Upper lobe of left lung (tissue), 6 donors: ENCODE measurements at regions not wholly inside any gene's neighbourhood (a gene's known extent, or its start where the extent isn't known, plus 50 kb on each side); places are given as distances from the start of the nearest gene placed in this dataset.

ENCODE experiments used
- ATAC-seq, 2 donors: fragments of 200-7000 bp; cut with Tn5 transposase; one replicate each; pipeline ENCODE4 v1.9.1; 2022; ENCODE audit warnings: mild to moderate bottlenecking in 2 of 2, moderate library complexity in 2 of 2; ENCODE audit not compliant: low FRiP score in 2 of 2
- DNase-seq, 2 donors: peaks; one replicate each; pipeline ENCODE4 v3.0.0-alpha.2; 2019 to 2020
- H3K27ac ChIP-seq, 4 donors: fragments of 200-600 bp; sonication (generic); one replicate each; pipeline ENCODE4 v1.5.1; 2016 to 2019
- H3K27me3 ChIP-seq, 4 donors: fragments of 200-600 bp; sonication (generic); one replicate each; pipeline ENCODE4 v1.5.1; 2017 to 2019
- H3K36me3 ChIP-seq, 4 donors: fragments of 200-600 bp; sonication (generic); one replicate each; pipeline ENCODE4 v1.5.1; 2016 to 2019
- H3K4me1 ChIP-seq, 4 donors: fragments of 200-600 bp; sonication (generic); one replicate each; pipeline ENCODE4 v1.5.1; 2018 to 2019
- H3K4me3 ChIP-seq, 4 donors: fragments of 200-600 bp; sonication (generic); one replicate each; pipeline ENCODE4 v1.5.1; 2017 to 2019; ENCODE audit warnings: mild to moderate bottlenecking in 2 of 4, moderate library complexity in 1 of 4
- H3K9me3 ChIP-seq, 4 donors: fragments of 200-600 bp; sonication (generic); one replicate each; pipeline ENCODE4 v1.5.1; 2018 to 2019
- EP300 ChIP-seq, 4 donors: sonication (generic); formaldehyde crosslinking; IDR thresholded peaks; one replicate each; pipeline ENCODE4 v1.5.1; 2017; ENCODE audit warnings: antibody characterized with exemption in 4 of 4, control low read depth in 2 of 4
- POLR2A ChIP-seq, 4 donors: fragments of 450-650 bp; IDR thresholded peaks; one replicate each; pipeline ENCODE4 v1.5.1; 2016 to 2017; ENCODE audit warnings: antibody characterized with exemption in 4 of 4, mild to moderate bottlenecking in 2 of 4
- POLR2AphosphoS5 ChIP-seq, 2 donors: sonication (generic); formaldehyde crosslinking; IDR thresholded peaks; one replicate each; pipeline ENCODE4 v1.5.1; 2017; ENCODE audit warnings: antibody characterized with exemption in 2 of 2
- WGBS, 2 donors: methylation state at CpG; one replicate each; pipeline ENCODE4 v1.1.5; 2017 to 2018; 5-methylcytosine and 5-hydroxymethylcytosine counted together
- TF ChIP-seq, protein P1 (sequence below), 6 experiments: fragments of 450-650 bp in 4 of 6; fragments of 200-600 bp in 2 of 6; sonication (generic) in 2 of 6; IDR thresholded peaks; one replicate each; pipeline ENCODE4 v1.5.1; 2016 to 2019; ENCODE audit warnings: antibody characterized with exemption in 6 of 6
- donor health status: DM: no; HTN: no; CAD: no; lungs with moderate emphysema.
- donor health status: DM: no; HTN: yes; CAD: no; lungs with severe emphysema.

GRCh38 chr5:122718611-122719010 lies 56.3 kb upstream of the SNX2 start:
- Histone ChIP-seq H3K36me3 (no peaks in the 10 kb centered on the region), H3K27ac (no peak overlapping the region), H3K9me3 (no peaks in the 10 kb centered on the region), H3K4me1 (no peaks in the 10 kb centered on the region), H3K27me3 (no peaks in the 10 kb centered on the region), H3K4me3 (no peak overlapping the region)
- TF ChIP-seq EP300 (IDR thresholded peaks at IDR 0.05) (no peak), POLR2A (IDR thresholded peaks at IDR 0.05) (no peak), POLR2AphosphoS5 (IDR thresholded peaks at IDR 0.05) (no peak)
- TF ChIP-seq, protein P1, sequence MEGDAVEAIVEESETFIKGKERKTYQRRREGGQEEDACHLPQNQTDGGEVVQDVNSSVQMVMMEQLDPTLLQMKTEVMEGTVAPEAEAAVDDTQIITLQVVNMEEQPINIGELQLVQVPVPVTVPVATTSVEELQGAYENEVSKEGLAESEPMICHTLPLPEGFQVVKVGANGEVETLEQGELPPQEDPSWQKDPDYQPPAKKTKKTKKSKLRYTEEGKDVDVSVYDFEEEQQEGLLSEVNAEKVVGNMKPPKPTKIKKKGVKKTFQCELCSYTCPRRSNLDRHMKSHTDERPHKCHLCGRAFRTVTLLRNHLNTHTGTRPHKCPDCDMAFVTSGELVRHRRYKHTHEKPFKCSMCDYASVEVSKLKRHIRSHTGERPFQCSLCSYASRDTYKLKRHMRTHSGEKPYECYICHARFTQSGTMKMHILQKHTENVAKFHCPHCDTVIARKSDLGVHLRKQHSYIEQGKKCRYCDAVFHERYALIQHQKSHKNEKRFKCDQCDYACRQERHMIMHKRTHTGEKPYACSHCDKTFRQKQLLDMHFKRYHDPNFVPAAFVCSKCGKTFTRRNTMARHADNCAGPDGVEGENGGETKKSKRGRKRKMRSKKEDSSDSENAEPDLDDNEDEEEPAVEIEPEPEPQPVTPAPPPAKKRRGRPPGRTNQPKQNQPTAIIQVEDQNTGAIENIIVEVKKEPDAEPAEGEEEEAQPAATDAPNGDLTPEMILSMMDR (IDR thresholded peaks at IDR 0.05), result no peak
- ATAC-seq (no peak), DNase-seq (no peak)

GRCh38 chr5:122719991-122720746 lies 54.7 kb upstream of the SNX2 start:
- Histone ChIP-seq H3K36me3 (no peaks in the 10 kb centered on the region), H3K9me3 (no peaks in the 10 kb centered on the region), H3K27me3 (no peaks in the 10 kb centered on the region), H3K27ac (no peak overlapping the region), H3K4me1 (no peaks in the 10 kb centered on the region), H3K4me3 (no peak overlapping the region)
- 95 to 97% methylated on average over 3 of the region's 3 CpGs for WGBS, 2 donors
- DNase-seq (no peak), ATAC-seq (no peak)
- TF ChIP-seq POLR2AphosphoS5 (IDR thresholded peaks at IDR 0.05) (no peak), EP300 (IDR thresholded peaks at IDR 0.05) (no peak), POLR2A (IDR thresholded peaks at IDR 0.05) (no peak)
- TF ChIP-seq, protein P1 (IDR thresholded peaks at IDR 0.05), result no peak

DNA sequence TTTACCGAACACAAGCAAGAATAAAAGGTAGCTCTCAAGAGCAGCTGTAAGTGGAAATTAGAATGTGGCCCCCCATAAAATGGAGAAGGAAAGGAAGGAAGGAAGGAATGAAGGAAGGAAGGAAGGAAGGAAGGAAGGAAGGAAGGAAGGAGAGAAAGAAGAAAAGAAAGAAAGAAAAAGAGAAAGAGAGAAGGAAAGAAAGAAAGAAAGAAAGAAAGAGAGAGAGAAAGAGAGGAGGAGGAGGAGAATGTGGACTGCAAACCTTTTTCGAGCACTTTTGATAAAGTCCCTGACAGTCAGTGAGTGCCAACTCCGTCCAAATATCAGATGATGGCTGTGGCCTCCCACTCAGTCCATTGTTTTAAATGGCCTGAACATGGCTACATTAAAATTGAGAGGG lies 53.8 kb upstream of the SNX2 start:
- TF ChIP-seq EP300 (IDR thresholded peaks at IDR 0.05) (no peak), POLR2AphosphoS5 (IDR thresholded peaks at IDR 0.05) (no peak), POLR2A (IDR thresholded peaks at IDR 0.05) (no peak)
- TF ChIP-seq, protein P1 (IDR thresholded peaks at IDR 0.05), result no peak
- no peaks in the 10 kb centered on the region for H3K4me1 ChIP-seq
- no peaks in the 10 kb centered on the region for H3K27me3 ChIP-seq
- no peaks in the 10 kb centered on the region for H3K9me3 ChIP-seq
- 77 to 79% methylated on average over 3 of the region's 3 CpGs for WGBS, 2 donors
- no peaks in the 10 kb centered on the region for H3K36me3 ChIP-seq
- ATAC-seq (no peak), DNase-seq (no peak)
- H3K27ac ChIP-seq, result no peak overlapping the region
- H3K4me3 ChIP-seq, result no peak overlapping the region

DNA sequence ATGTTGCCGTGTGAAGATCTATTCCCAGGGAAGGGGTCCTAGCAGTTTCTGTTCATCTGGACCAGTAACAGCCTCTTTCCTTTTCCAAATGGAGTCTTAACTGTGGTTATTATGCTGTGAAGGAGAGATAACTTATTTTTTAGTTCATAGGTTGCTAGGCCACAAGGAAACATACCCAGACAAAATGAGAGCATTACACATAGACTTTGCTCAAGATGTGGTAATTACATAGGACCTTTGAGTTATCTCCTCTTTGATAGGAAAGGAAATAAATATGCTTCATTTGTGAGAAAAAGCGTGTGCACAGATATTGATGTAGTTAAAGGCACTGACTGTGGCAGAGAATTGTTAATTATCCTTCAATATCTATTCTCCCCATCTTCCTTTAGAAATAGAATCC lies 52.5 kb upstream of the SNX2 start:
- Histone ChIP-seq H3K27ac (no peak overlapping the region), H3K4me3 (no peak overlapping the region), H3K27me3 (no peaks in the 10 kb centered on the region), H3K4me1 (no peaks in the 10 kb centered on the region), H3K36me3 (no peaks in the 10 kb centered on the region), H3K9me3 (no peaks in the 10 kb centered on the region)
- DNase-seq, result no peak
- ATAC-seq, result no peak
- 85 to 91% methylated on average over 2 of the region's 2 CpGs for WGBS, 2 donors
- TF ChIP-seq POLR2A (IDR thresholded peaks at IDR 0.05) (no peak), EP300 (IDR thresholded peaks at IDR 0.05) (no peak), POLR2AphosphoS5 (IDR thresholded peaks at IDR 0.05) (no peak)
- TF ChIP-seq, protein P1 (IDR thresholded peaks at IDR 0.05), result no peak
